Right lobe of liver (tissue), 4 donors: ENCODE measurements at regions not wholly inside any gene's neighbourhood (a gene's known extent, or its start where the extent isn't known, plus 50 kb on each side); places are given as distances from the start of the nearest gene placed in this dataset.

ENCODE experiments used
- POLR2A ChIP-seq: fragments of 450-650 bp; IDR thresholded peaks from one replicate; pipeline ENCODE4 v1.6.1; 2017; ENCODE audit warnings: antibody characterized with exemption, mild to moderate bottlenecking
- TF ChIP-seq, protein P1 (sequence below), 4 donors: fragments of 200-600 bp in 3 of 4; fragments of 450-650 bp in 1 of 4; IDR thresholded peaks; one replicate each; pipeline versions ENCODE4 v1.5.1 to v1.8.0; 2016 to 2022; ENCODE audit warnings: antibody characterized with exemption in 4 of 4, mild to moderate bottlenecking in 2 of 4
- donor health status: DM: no; HTN: no; CAD: no.
- donor health status: DM: no; HTN: no; CAD: no.
- donor health status: DM: no; HTN: yes; CAD: no.

DNA sequence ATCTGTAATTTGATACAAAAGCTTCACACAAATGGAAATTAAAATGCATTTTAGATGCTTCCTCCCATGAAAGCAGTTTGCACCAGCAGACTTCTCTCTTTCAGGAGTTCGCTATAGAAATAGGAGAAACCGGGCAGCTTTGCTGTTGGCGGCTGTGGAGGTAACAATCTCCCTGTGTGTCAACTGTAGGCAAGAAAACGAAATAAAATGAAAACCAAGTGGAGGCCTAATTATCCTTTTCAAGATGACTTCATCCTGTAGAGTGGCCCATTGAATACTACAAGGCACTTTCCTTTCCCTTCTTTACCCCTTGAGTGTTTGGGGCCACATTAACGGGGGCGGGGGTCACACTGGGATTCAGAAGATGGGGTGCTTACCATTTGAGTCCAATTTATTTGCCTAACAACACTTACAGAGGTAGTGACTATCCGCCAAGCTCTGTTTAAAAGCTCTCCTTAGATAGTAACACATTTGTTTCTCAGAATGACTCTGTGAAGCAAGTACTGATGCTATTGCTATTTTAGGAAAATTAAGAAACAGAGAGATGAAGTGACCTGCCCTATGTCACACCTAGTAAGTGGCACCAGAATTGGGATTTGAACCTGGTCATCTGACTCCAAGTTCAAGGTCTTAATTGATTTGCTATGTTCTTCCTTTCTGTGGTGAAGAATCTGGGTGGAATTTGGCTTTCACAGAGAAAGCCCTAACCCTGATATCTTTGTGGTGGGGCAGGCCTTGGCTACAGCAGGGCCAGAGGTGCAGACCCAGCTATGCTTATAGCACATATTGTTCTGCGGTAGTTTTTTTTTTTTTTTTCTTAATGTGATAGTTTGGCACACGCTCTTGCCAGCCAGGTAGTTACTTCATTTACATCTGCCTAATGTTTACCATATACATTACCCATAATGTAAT lies 125.5 kb upstream of the MPHOSPH6 start:
- TF ChIP-seq, protein P1, sequence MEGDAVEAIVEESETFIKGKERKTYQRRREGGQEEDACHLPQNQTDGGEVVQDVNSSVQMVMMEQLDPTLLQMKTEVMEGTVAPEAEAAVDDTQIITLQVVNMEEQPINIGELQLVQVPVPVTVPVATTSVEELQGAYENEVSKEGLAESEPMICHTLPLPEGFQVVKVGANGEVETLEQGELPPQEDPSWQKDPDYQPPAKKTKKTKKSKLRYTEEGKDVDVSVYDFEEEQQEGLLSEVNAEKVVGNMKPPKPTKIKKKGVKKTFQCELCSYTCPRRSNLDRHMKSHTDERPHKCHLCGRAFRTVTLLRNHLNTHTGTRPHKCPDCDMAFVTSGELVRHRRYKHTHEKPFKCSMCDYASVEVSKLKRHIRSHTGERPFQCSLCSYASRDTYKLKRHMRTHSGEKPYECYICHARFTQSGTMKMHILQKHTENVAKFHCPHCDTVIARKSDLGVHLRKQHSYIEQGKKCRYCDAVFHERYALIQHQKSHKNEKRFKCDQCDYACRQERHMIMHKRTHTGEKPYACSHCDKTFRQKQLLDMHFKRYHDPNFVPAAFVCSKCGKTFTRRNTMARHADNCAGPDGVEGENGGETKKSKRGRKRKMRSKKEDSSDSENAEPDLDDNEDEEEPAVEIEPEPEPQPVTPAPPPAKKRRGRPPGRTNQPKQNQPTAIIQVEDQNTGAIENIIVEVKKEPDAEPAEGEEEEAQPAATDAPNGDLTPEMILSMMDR (IDR thresholded peaks at IDR 0.05): no peak
- no peak for TF ChIP-seq POLR2A
